ENCODE measurements at regions not wholly inside any gene's neighbourhood (a gene's known extent, or its start where the extent isn't known, plus 50 kb on each side); places are given as distances from the start of the nearest gene placed in this dataset.

DNA sequence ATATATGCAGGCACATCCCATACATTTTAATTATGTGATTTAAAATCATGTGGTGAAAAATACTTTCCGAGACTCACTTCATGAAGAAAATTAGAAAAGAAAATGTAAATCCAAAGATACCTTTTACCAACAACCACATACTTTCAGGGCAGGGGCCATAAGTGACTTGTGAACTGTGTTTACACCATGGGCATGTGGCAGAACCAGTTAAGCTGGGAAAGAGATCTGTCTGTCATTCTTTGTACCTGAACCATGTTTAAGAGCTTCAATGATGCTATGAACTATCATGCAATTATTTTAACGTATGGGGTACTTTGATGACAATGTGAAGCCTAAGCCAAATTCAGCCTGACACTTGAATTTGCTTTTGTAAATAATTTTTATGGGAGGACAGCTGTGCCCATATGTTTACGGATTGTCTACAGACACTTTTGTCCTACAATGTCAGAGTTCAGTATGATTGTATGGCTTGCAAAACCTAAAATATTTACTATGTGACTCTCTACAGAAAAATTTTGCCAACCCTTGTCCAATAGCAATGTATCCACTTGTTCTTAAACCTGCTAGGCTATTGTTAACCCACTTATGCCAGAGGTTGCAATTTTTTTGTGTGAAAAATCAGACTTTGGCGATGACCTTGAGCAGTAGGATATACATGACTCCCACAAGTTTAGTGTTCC is 654.6 kb downstream of the TNS3 start:
- ChIA-PET CTCF (ENCODE audit: partially characterized antibody) (interaction anchor here (0.7 to 1.4 kb wide), 2 partner anchors 23 to 27 kb away, joined by 3 read pairs; no protein-coding TSS in a partner anchor), POLR2A (ENCODE audit: partially characterized antibody) (interaction anchor here (0.6 kb wide), 1 partner anchor 474 kb away, joined by 3 read pairs; no protein-coding TSS in a partner anchor)
- no peak overlapping the region for H2BK12ac ChIP-seq (ENCODE audit: low read depth, low read length)
- H3K27ac ChIP-seq (ENCODE audit: low read depth, low read length): no peak overlapping the region
- H4K8ac ChIP-seq (ENCODE audit: extremely low read depth, insufficient read depth, low read length): no peak overlapping the region
- H3K36me3 ChIP-seq (ENCODE audit: control insufficient read depth in 2 of 4, insufficient read depth in 4 of 4, low read length in 3 of 4): no peaks in the 10 kb centered on the region
- no peak overlapping the region for H3K56ac ChIP-seq (replicated peaks; ENCODE audit: insufficient read length, low read depth, low read length)
- no peak for DNase-seq (ENCODE audit: low read depth in 1 of 2, low spot score in 2 of 2)
- H3K9ac ChIP-seq (replicated peaks in 1 of 4; ENCODE audit: extremely low read depth in 1 of 4, low read depth in 3 of 4, low read length in 3 of 4): no peak overlapping the region
- H2AFZ ChIP-seq (ENCODE audit: low read length): no peak overlapping the region
- H4K20me1 ChIP-seq (replicated peaks in 1 of 2; ENCODE audit: control insufficient read depth in 1 of 2, insufficient read depth in 2 of 2, low read length in 2 of 2): no peaks in the 10 kb centered on the region
- no peaks in the 10 kb centered on the region for H3K4me1 ChIP-seq (replicated peaks in 1 of 4; ENCODE audit: control insufficient read depth in 3 of 4, insufficient read depth in 4 of 4, low read length in 3 of 4)
- no peak overlapping the region for H3K23ac ChIP-seq (ENCODE audit: insufficient read length)
- no peaks in the 10 kb centered on the region for H3K23me2 ChIP-seq (ENCODE audit: low read depth, low read length)
- H3K14ac ChIP-seq (ENCODE audit: insufficient read length): no peak overlapping the region
- no peaks in the 10 kb centered on the region for H3K79me1 ChIP-seq (ENCODE audit: low read depth, low read length)
- 89% methylated on average over 4 of the region's 4 CpGs; no CpG with 5 or more reads in 1 of the 2 experiments for WGBS, 2 experiments (ENCODE audit: extremely low coverage in 1 of 2, insufficient coverage in 1 of 2, insufficient read length in 1 of 2, insufficient replicate concordance in 2 of 2, low coverage in 1 of 2, low lambda C conversion rate in 2 of 2, missing lambda C conversion rate in 1 of 2)
- H2BK20ac ChIP-seq (ENCODE audit: low read length): no peak overlapping the region
- no peak overlapping the region for H3K4ac ChIP-seq (replicated peaks; ENCODE audit: insufficient read length, low read depth, low read length)
- no peaks in the 10 kb centered on the region for H3K9me3 ChIP-seq (ENCODE audit: insufficient read depth in 2 of 2, low read depth in 1 of 2, low read length in 1 of 2)
- no peaks in the 10 kb centered on the region for H3K79me2 ChIP-seq (ENCODE audit: control insufficient read depth in 1 of 2, insufficient read depth in 2 of 2, low read length in 2 of 2)
- H4K5ac ChIP-seq (ENCODE audit: insufficient read length, low read depth, low read length): no peak overlapping the region
- no peak overlapping the region for H3K4me2 ChIP-seq (ENCODE audit: insufficient read depth in 1 of 2, low read depth in 2 of 2, low read length in 2 of 2)
- no peak overlapping the region for H4K91ac ChIP-seq (replicated peaks; ENCODE audit: insufficient read length, low read length)
- no peak for FAIRE-seq
- no peak overlapping the region for H2BK120ac ChIP-seq (replicated peaks; ENCODE audit: low read depth, low read length)
- H2BK5ac ChIP-seq (ENCODE audit: low read depth, low read length): no peak overlapping the region
- H2BK15ac ChIP-seq (ENCODE audit: low read length): no peak overlapping the region
- no peaks in the 10 kb centered on the region for H3K27me3 ChIP-seq (replicated peaks in 1 of 4; ENCODE audit: control insufficient read depth in 3 of 4, extremely low read depth in 1 of 4, insufficient read depth in 3 of 4, low read length in 3 of 4)
- no peak overlapping the region for H3K4me3 ChIP-seq (ENCODE audit: extremely low read depth in 1 of 4, insufficient read depth in 2 of 4, low read depth in 3 of 4, low read length in 4 of 4)
- no peak overlapping the region for H3K18ac ChIP-seq (ENCODE audit: extremely low read depth, low read length)
- H2AK5ac ChIP-seq (ENCODE audit: low read depth, low read length): no peak overlapping the region
- TF ChIP-seq TAF7 (optimal IDR thresholded peaks at IDR 0.05; ENCODE audit: borderline replicate concordance, low read depth, low read length): no peak
- TF ChIP-seq CEBPB (IDR thresholded peaks at IDR 0.05; ENCODE audit: low read depth, low read length): no peak
- TF ChIP-seq ASH2L (IDR thresholded peaks at IDR 0.05; ENCODE audit: low read length): no peak
- TF ChIP-seq, protein P1, sequence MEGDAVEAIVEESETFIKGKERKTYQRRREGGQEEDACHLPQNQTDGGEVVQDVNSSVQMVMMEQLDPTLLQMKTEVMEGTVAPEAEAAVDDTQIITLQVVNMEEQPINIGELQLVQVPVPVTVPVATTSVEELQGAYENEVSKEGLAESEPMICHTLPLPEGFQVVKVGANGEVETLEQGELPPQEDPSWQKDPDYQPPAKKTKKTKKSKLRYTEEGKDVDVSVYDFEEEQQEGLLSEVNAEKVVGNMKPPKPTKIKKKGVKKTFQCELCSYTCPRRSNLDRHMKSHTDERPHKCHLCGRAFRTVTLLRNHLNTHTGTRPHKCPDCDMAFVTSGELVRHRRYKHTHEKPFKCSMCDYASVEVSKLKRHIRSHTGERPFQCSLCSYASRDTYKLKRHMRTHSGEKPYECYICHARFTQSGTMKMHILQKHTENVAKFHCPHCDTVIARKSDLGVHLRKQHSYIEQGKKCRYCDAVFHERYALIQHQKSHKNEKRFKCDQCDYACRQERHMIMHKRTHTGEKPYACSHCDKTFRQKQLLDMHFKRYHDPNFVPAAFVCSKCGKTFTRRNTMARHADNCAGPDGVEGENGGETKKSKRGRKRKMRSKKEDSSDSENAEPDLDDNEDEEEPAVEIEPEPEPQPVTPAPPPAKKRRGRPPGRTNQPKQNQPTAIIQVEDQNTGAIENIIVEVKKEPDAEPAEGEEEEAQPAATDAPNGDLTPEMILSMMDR (IDR thresholded peaks at IDR 0.05; ENCODE audit: control extremely low read depth in 1 of 3, insufficient read depth in 1 of 3, low read depth in 1 of 3, low read length in 3 of 3): no peak
- TF ChIP-seq SRF (IDR thresholded peaks at IDR 0.05; ENCODE audit: low read depth, low read length): no peak
- no peak for TF ChIP-seq BACH1 (IDR thresholded peaks at IDR 0.05; ENCODE audit: low read length)
- TF ChIP-seq SP2 (IDR thresholded peaks at IDR 0.05; ENCODE audit: low read length): no peak
- TF ChIP-seq CBX5 (IDR thresholded peaks at IDR 0.05; ENCODE audit: low read depth, low read length): no peak
- no peak for TF ChIP-seq EGR1 (IDR thresholded peaks at IDR 0.05; ENCODE audit: borderline replicate concordance, low read depth, low read length)
- no peak for TF ChIP-seq SAP30 (IDR thresholded peaks at IDR 0.05; ENCODE audit: insufficient read depth, insufficient replicate concordance, low read length)
- no peak for TF ChIP-seq RAD21 (IDR thresholded peaks at IDR 0.05 in 1 of 2, conservative IDR thresholded peaks at IDR 0.05 in 1 of 2; ENCODE audit: low read depth in 2 of 2, low read length in 2 of 2)

Measured in H1 (cell line).